ENCODE measurements at regions not wholly inside any gene's neighbourhood (a gene's known extent, or its start where the extent isn't known, plus 50 kb on each side); places are given as distances from the start of the nearest gene placed in this dataset.

GRCh38 chr5:161790926-161791325 lies 57.0 kb upstream of the GABRA1 start:
- no peak for TF ChIP-seq CTCF (conservative IDR thresholded peaks at IDR 0.05)
- no peak for TF ChIP-seq EZH2 (IDR thresholded peaks at IDR 0.05; ENCODE audit: low read depth)
